Suprapubic skin (tissue), 4 donors: ENCODE measurements at regions not wholly inside any gene's neighbourhood (a gene's known extent, or its start where the extent isn't known, plus 50 kb on each side); places are given as distances from the start of the nearest gene placed in this dataset.

Experiments
- DNase-seq, 2 donors: peaks; one replicate each; pipeline ENCODE4 v3.0.0-alpha.2; 2019; ENCODE audit warnings: low spot score in 2 of 2
- H3K27ac ChIP-seq: fragments of 200-600 bp; sonication (generic); one replicate; pipeline ENCODE4 v1.5.1; 2019
- H3K27me3 ChIP-seq: fragments of 200-600 bp; sonication (generic); one replicate; pipeline ENCODE4 v1.5.1; 2019
- H3K36me3 ChIP-seq: fragments of 200-600 bp; sonication (generic); one replicate; pipeline ENCODE4 v1.5.1; 2019
- H3K4me1 ChIP-seq: fragments of 200-600 bp; sonication (generic); one replicate; pipeline ENCODE4 v1.5.1; 2019
- H3K4me3 ChIP-seq: fragments of 200-600 bp; sonication (generic); one replicate; pipeline ENCODE4 v1.5.1; 2019; ENCODE audit warnings: mild to moderate bottlenecking
- H3K9me3 ChIP-seq: fragments of 200-600 bp; sonication (generic); one replicate; pipeline ENCODE4 v1.5.1; 2019
- EP300 ChIP-seq: sonication (generic); formaldehyde crosslinking; IDR thresholded peaks from one replicate; pipeline ENCODE4 v1.6.1; 2017; ENCODE audit warnings: antibody characterized with exemption
- POLR2A ChIP-seq, 2 donors: fragments of 450-650 bp; IDR thresholded peaks; one replicate each; pipeline ENCODE4 v1.6.1; 2017; ENCODE audit warnings: antibody characterized with exemption in 2 of 2, mild to moderate bottlenecking in 2 of 2, moderate library complexity in 2 of 2
- POLR2AphosphoS5 ChIP-seq, 3 donors: sonication (generic); formaldehyde crosslinking; IDR thresholded peaks; one replicate each; pipeline ENCODE4 v1.6.1; 2017; ENCODE audit warnings: antibody characterized with exemption in 3 of 3
- WGBS: methylation state at CpG from one replicate; pipeline ENCODE4 v1.1.5; 2018; 5-methylcytosine and 5-hydroxymethylcytosine counted together
- TF ChIP-seq, protein P1 (sequence below), 2 donors: fragments of 200-600 bp in 1 of 2; fragments of 450-650 bp in 1 of 2; sonication (generic) in 1 of 2; IDR thresholded peaks; one replicate each; pipeline ENCODE4 v1.5.1; 2016 to 2019; ENCODE audit warnings: antibody characterized with exemption in 2 of 2, mild to moderate bottlenecking in 1 of 2, moderate library complexity in 1 of 2

DNA sequence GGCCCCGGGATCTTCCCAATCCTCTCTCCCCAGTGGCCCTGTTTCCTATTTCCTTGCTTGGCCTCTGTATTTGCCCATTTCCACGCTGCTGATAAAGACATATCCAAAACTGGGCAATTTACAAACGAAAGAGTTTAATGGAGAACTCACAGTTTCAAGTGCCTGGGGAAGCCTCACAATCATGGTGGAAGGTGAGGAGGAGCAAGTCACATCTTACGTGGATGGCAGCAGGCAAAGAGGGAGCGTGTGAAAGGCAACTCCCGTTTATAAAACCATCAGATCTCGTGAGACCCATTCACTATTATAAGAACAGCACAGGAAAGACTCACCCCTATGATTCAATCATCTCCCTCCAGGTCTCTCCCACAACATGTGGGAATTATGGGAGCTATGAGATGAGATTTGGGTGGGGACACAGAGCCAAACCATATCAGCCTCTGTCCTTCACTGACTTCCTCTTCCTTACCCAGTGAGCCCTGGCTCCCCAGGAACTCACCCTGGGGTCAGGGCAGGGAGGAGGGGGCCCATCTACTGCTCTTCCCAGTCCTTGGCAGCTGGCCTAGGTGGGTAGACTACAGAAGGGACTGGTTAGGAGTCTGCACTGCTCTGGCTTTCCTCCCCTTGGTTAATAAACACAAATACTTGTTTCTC is 105.8 kb upstream of the MYCN start:
- 88% methylated on average over 7 of the region's 7 CpGs for WGBS

GRCh38 chr2:15835991-15836688 is 104.2 kb upstream of the MYCN start:
- Histone ChIP-seq H3K27ac (no peak overlapping the region), H3K4me3 (no peak overlapping the region), H3K36me3 (no peaks in the 10 kb centered on the region), H3K9me3 (no peaks in the 10 kb centered on the region), H3K27me3 (no peaks in the 10 kb centered on the region), H3K4me1 (no peaks in the 10 kb centered on the region)
- 66% methylated on average over 9 of the region's 9 CpGs for WGBS
- no peak for DNase-seq
- no peak for TF ChIP-seq POLR2AphosphoS5 (IDR thresholded peaks at IDR 0.05)
- TF ChIP-seq EP300 = no peak
- TF ChIP-seq, protein P1, sequence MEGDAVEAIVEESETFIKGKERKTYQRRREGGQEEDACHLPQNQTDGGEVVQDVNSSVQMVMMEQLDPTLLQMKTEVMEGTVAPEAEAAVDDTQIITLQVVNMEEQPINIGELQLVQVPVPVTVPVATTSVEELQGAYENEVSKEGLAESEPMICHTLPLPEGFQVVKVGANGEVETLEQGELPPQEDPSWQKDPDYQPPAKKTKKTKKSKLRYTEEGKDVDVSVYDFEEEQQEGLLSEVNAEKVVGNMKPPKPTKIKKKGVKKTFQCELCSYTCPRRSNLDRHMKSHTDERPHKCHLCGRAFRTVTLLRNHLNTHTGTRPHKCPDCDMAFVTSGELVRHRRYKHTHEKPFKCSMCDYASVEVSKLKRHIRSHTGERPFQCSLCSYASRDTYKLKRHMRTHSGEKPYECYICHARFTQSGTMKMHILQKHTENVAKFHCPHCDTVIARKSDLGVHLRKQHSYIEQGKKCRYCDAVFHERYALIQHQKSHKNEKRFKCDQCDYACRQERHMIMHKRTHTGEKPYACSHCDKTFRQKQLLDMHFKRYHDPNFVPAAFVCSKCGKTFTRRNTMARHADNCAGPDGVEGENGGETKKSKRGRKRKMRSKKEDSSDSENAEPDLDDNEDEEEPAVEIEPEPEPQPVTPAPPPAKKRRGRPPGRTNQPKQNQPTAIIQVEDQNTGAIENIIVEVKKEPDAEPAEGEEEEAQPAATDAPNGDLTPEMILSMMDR (IDR thresholded peaks at IDR 0.05) = no peak
- no peak for TF ChIP-seq POLR2A (IDR thresholded peaks at IDR 0.05)

More for the DNA sequence above, 105.8 kb upstream of the MYCN start:
- no peaks in the 10 kb centered on the region for H3K9me3 ChIP-seq
- no peak for TF ChIP-seq POLR2AphosphoS5 (IDR thresholded peaks at IDR 0.05)
- TF ChIP-seq, protein P1 (IDR thresholded peaks at IDR 0.05) = no peak
- TF ChIP-seq EP300 = no peak
- TF ChIP-seq POLR2A (IDR thresholded peaks at IDR 0.05) = no peak
- H3K4me1 ChIP-seq = no peaks in the 10 kb centered on the region
- no peak overlapping the region for H3K27ac ChIP-seq
- no peaks in the 10 kb centered on the region for H3K36me3 ChIP-seq
- H3K27me3 ChIP-seq = no peaks in the 10 kb centered on the region
- H3K4me3 ChIP-seq = no peak overlapping the region
- DNase-seq = no peak

GRCh38 chr2:15836689-15837610 is 103.4 kb upstream of the MYCN start:
- no peaks in the 10 kb centered on the region for H3K27me3 ChIP-seq
- 87% methylated on average over 13 of the region's 13 CpGs for WGBS
- TF ChIP-seq, protein P1 (IDR thresholded peaks at IDR 0.05) = no peak
- TF ChIP-seq POLR2AphosphoS5 (IDR thresholded peaks at IDR 0.05) = no peak
- TF ChIP-seq POLR2A (IDR thresholded peaks at IDR 0.05) = no peak
- no peak for TF ChIP-seq EP300
- no peaks in the 10 kb centered on the region for H3K9me3 ChIP-seq
- no peak overlapping the region for H3K27ac ChIP-seq
- H3K4me1 ChIP-seq = no peaks in the 10 kb centered on the region
- no peak overlapping the region for H3K4me3 ChIP-seq
- H3K36me3 ChIP-seq = no peaks in the 10 kb centered on the region
- DNase-seq = peak in 1 of 2 donors; percentile 23

DNA sequence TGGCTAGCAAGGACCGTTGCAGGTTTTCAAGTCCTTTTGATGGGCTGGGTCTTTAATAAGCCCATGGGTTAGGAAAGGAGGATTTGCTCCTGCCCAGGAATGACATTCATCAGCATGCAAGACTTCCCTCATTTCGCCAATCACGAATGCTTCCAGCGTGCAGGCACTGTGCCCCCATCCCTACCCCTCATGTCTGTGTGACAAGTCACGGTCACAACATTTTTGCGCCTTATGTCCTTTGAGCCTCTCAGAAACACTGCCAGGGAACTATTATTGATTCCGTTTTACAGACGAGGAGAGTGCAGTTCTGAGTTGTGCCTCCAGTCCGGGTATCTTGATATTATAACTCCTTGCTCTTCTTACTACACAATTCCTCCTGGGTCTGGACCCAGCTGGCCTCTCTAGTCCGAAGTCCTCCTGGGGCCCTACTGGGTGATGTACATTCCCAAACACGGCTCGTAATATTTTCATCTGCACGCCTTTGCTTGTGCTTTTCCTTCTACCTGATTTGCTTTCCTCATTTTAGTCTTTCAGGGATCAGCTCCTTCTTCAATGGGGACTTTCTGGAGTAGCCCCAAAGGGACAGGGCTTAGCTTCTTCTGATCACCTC is 101.8 kb upstream of the MYCN start:
- H3K27me3 ChIP-seq = no peaks in the 10 kb centered on the region
- no peak overlapping the region for H3K27ac ChIP-seq
- H3K4me3 ChIP-seq = no peak overlapping the region
- no peaks in the 10 kb centered on the region for H3K4me1 ChIP-seq
- no peaks in the 10 kb centered on the region for H3K9me3 ChIP-seq
- DNase-seq = peak in 1 of 2 donors; percentile 65
- TF ChIP-seq EP300 = no peak
- TF ChIP-seq, protein P1 (IDR thresholded peaks at IDR 0.05) = no peak
- TF ChIP-seq POLR2A (IDR thresholded peaks at IDR 0.05) = no peak
- no peak for TF ChIP-seq POLR2AphosphoS5 (IDR thresholded peaks at IDR 0.05)
- no peaks in the 10 kb centered on the region for H3K36me3 ChIP-seq
- 92% methylated on average over 13 of the region's 13 CpGs for WGBS
